ENCODE measurements at regions not wholly inside any gene's neighbourhood (a gene's known extent, or its start where the extent isn't known, plus 50 kb on each side); places are given as distances from the start of the nearest gene placed in this dataset.

GRCh38 chr10:118501171-118501570 lies 94.3 kb downstream of the PRLHR start:
- TF ChIP-seq NBN (conservative IDR thresholded peaks at IDR 0.05) (no peak), ARNT2 (CRISPR knock-in tag; IDR thresholded peaks at IDR 0.05; ENCODE audit: low read depth) (no peak), MTA3 (CRISPR knock-in tag; IDR thresholded peaks at IDR 0.05) (no peak), CREM (IDR thresholded peaks at IDR 0.05) (no peak), CREM (CRISPR knock-in tag; IDR thresholded peaks at IDR 0.05) (no peak), GATA4 (IDR thresholded peaks at IDR 0.05; ENCODE audit: borderline replicate concordance, low read depth) (no peak)
